PC-3 (cell line): ENCODE measurements at regions not wholly inside any gene's neighbourhood (a gene's known extent, or its start where the extent isn't known, plus 50 kb on each side); places are given as distances from the start of the nearest gene placed in this dataset.

Experiments
- CTCF ChIP-seq: fragments of 300-600 bp; sonication (generic); conservative IDR thresholded peaks from 2 replicates; pipeline ENCODE4 v1.5.1; 2017; ENCODE audit warnings: antibody characterized with exemption, low read depth, mild to moderate bottlenecking, low read length
- EZH2 ChIP-seq: fragments of 300-600 bp; sonication (generic); IDR thresholded peaks from one replicate; pipeline ENCODE4 v1.6.1; 2017; ENCODE audit warnings: antibody characterized with exemption, mild to moderate bottlenecking, low read length; ENCODE audit not compliant: unreplicated experiment

- TF ChIP-seq CTCF (no peak), EZH2 (no peak)
Measured at GRCh38 chr10:29202386-29202940, 86.4 kb upstream of the LYZL1 start.
